ENCODE measurements at regions not wholly inside any gene's neighbourhood (a gene's known extent, or its start where the extent isn't known, plus 50 kb on each side); places are given as distances from the start of the nearest gene placed in this dataset.
A peak's percentile ranks its signal among the peaks of the same experiment; 100 is the strongest.

- no peak for DNase-seq
Observed at GRCh38 chr5:123880875-123881274, 368.9 kb downstream of the CSNK1G3 start.

- DNase-seq, result no peak
Observed at GRCh38 chr5:123879071-123879470, 367.1 kb downstream of the CSNK1G3 start.

GRCh38 chr5:123876276-123876790 lies 364.4 kb downstream of the CSNK1G3 start:
- no peak for DNase-seq

- peak in 1 of 3 donors; percentile 56 for DNase-seq
Observed at GRCh38 chr5:123875561-123876275, 363.7 kb downstream of the CSNK1G3 start.

- DNase-seq, result peak in 2 of 3 donors; percentile 22 to 42
Observed at GRCh38 chr5:123874600-123875201, 362.7 kb downstream of the CSNK1G3 start.

GRCh38 chr5:123873846-123874245 lies 361.9 kb downstream of the CSNK1G3 start:
- peak in 1 of 3 donors; percentile 31 for DNase-seq

- no peak for DNase-seq
Observed at GRCh38 chr5:123871373-123871772, 359.4 kb downstream of the CSNK1G3 start.

- peak in 2 of 3 donors; percentile 47 to 75 for DNase-seq
Observed at GRCh38 chr5:123868881-123869280, 356.9 kb downstream of the CSNK1G3 start.

GRCh38 chr5:123868267-123868666 lies 356.3 kb downstream of the CSNK1G3 start:
- DNase-seq, result peak in 1 of 3 donors; percentile 31

GRCh38 chr5:123865641-123866040 lies 353.7 kb downstream of the CSNK1G3 start:
- DNase-seq, result no peak

- DNase-seq, result no peak
Observed at GRCh38 chr5:123864578-123864977, 352.6 kb downstream of the CSNK1G3 start.

GRCh38 chr5:123858938-123859337 lies 347.0 kb downstream of the CSNK1G3 start:
- no peak for DNase-seq

GRCh38 chr5:123856766-123857165 lies 344.8 kb downstream of the CSNK1G3 start:
- no peak for DNase-seq

GRCh38 chr5:123855609-123856008 lies 343.6 kb downstream of the CSNK1G3 start:
- peak in 1 of 3 donors; percentile 43 for DNase-seq

GRCh38 chr5:123845356-123846100 lies 333.6 kb downstream of the CSNK1G3 start:
- no peak for DNase-seq

- no peak for DNase-seq
Observed at GRCh38 chr5:123844873-123845272, 332.9 kb downstream of the CSNK1G3 start.

GRCh38 chr5:123835421-123835820 lies 323.4 kb downstream of the CSNK1G3 start:
- no peak for DNase-seq

GRCh38 chr5:123830575-123830974 lies 318.6 kb downstream of the CSNK1G3 start:
- no peak for DNase-seq

- no peak for DNase-seq
Observed at GRCh38 chr5:123827811-123828210, 315.8 kb downstream of the CSNK1G3 start.

- peak in 1 of 3 donors; percentile 98 for DNase-seq
Observed at GRCh38 chr5:123819833-123820232, 307.9 kb downstream of the CSNK1G3 start.

GRCh38 chr5:123819386-123819785 lies 307.4 kb downstream of the CSNK1G3 start:
- no peak for DNase-seq

- DNase-seq, result no peak
Observed at GRCh38 chr5:123817267-123817666, 305.3 kb downstream of the CSNK1G3 start.
